ENCODE measurements at regions not wholly inside any gene's neighbourhood (a gene's known extent, or its start where the extent isn't known, plus 50 kb on each side); places are given as distances from the start of the nearest gene placed in this dataset.

- no peak for TF ChIP-seq CTCF (IDR thresholded peaks at IDR 0.05)
- TF ChIP-seq POLR2A (IDR thresholded peaks at IDR 0.05), result no peak
Observed at GRCh38 chr13:34030782-34031181, 212.8 kb downstream of the RFC3 start.

Measured in esophagus squamous epithelium (tissue), 4 donors.